Heart right ventricle (tissue), 16 donors: ENCODE measurements at regions not wholly inside any gene's neighbourhood (a gene's known extent, or its start where the extent isn't known, plus 50 kb on each side); places are given as distances from the start of the nearest gene placed in this dataset.

ENCODE experiments used
- ATAC-seq, 8 donors: fragments of 200-7000 bp; cut with Tn5 transposase; one replicate each; pipeline ENCODE4 v1.9.1; 2020; ENCODE audit warnings: mild to moderate bottlenecking in 8 of 8, moderate library complexity in 8 of 8, moderate number of reproducible peaks in 1 of 8
- DNase-seq, 2 donors: peaks; one replicate each; pipeline ENCODE4 v3.0.0-alpha.2; 2020
- H3K27ac ChIP-seq, 10 donors: fragments of 200-600 bp; sonication (generic) in 2 of 10; one replicate each; pipeline versions ENCODE4 v1.5.0 to v1.8.0; 2020 to 2022; ENCODE audit warnings: mild to moderate bottlenecking in 3 of 10
- H3K27me3 ChIP-seq, 7 donors: fragments of 200-600 bp; one replicate each; pipeline ENCODE4 v1.8.0; 2021 to 2022; ENCODE audit warnings: mild to moderate bottlenecking in 2 of 7
- H3K36me3 ChIP-seq, 9 donors: fragments of 200-600 bp; sonication (generic) in 1 of 9; one replicate each; pipeline versions ENCODE4 v1.5.0 to v1.8.0; 2020 to 2022; ENCODE audit warnings: mild to moderate bottlenecking in 2 of 9
- H3K4me1 ChIP-seq, 9 donors: fragments of 200-600 bp; sonication (generic) in 1 of 9; one replicate each; pipeline versions ENCODE4 v1.5.0 to v1.8.0; 2020 to 2022; ENCODE audit warnings: mild to moderate bottlenecking in 4 of 9
- H3K4me3 ChIP-seq, 10 donors: fragments of 200-600 bp; sonication (generic) in 2 of 10; one replicate each; pipeline versions ENCODE4 v1.5.0 to v1.8.0; 2020 to 2022; ENCODE audit warnings: mild to moderate bottlenecking in 7 of 10, moderate library complexity in 2 of 10
- H3K9me3 ChIP-seq, 11 donors: fragments of 200-600 bp in 10 of 11; sonication (generic) in 2 of 11; one replicate each; pipeline versions ENCODE4 v1.5.0 to v1.8.0; 2013 to 2022; ENCODE audit warnings: mild to moderate bottlenecking in 2 of 11, control low read depth in 1 of 11, moderate library complexity in 1 of 11
- WGBS, 2 donors: extraction: QIAGEN DNeasy Blood & Tissue Kit; methylation state at CpG; one replicate each; pipeline ENCODE4 v1.1.7; 2013; ENCODE audit warnings: inconsistent platforms in 1 of 2; 5-methylcytosine and 5-hydroxymethylcytosine counted together
- intact Hi-C, 10 donors: fragments of 100-400 bp; cut with DNase I; formaldehyde crosslinking; loops; one replicate each; pipeline versions ENCODE4 v1.11.1 to v1.14.2; 2022
- TF ChIP-seq, protein P1 (sequence below), 9 donors: fragments of 200-600 bp; sonication (generic) in 2 of 9; IDR thresholded peaks; one replicate each; pipeline versions ENCODE4 v1.5.0 to v1.8.0; 2021 to 2022; ENCODE audit warnings: antibody characterized with exemption in 9 of 9, mild to moderate bottlenecking in 5 of 9, moderate library complexity in 1 of 9
- donor health status: Arrhythmogenic right ventricular cardiomyopathy.
- donor health status: ischemic (EF 13 %, LVEDD 7.1; RV severe dilation, severe dysfunction).
- donor health status: healthy with polysubstance abuse.
- donor health status: DM: no; HTN: yes; CAD: no.
- donor health status: DM: no; HTN: no; CAD: no.
- donor health status: ischemic (EF 25% LVEDD 6.9; RV normal size, moderate dysfunction).
- donor health status: ischemic (EF 25% LVEDD 5.7; RV mildly dilated, moderate dysfunction).
- donor health status: healthy.
- donor health status: DM: yes; HTN: yes; CAD: no.
- donor health status: Ischemic cardiomyopathy.
- donor health status: ischemic (EF 35%, LVEDD 5.7; RV mildly dilated, moderate dysfunction).
- donor health status: nonischemic (EF 11% LVEDD 7.7; RV severe dilation, severe dysfunction).
- donor health status: DM: yes; HTN: yes; CAD: no.
- donor health status: PGD.
- donor health status: ischemic (EF 29% LVEDD 5.4; RV normal size, mild dysfunction).
- donor health status: nonischemic (EF 23%, LVEDD 6.1; RV moderate dilation, normal function).

DNA sequence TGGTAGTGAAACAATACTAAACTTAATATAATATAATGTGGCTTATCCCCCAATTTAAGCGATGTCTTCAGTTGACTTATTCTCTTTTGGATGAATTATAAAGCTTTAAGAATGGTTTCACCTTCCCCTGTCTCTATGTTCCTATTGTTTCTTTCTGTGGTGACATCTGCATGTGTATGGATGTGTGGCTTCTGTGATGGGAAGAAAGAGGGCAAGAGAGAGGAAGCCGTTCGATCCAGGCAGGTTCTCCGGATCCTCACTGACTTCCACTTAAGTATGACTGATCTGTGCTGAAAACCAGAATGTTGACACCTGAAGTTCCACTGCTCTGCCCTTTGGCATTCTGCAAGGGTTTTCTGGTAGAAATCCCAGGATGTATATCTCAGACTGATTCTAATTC, 1150.8 kb downstream of the STPG2 start:
- no peak for ATAC-seq
- intact Hi-C loops = no loop called here
- TF ChIP-seq, protein P1, sequence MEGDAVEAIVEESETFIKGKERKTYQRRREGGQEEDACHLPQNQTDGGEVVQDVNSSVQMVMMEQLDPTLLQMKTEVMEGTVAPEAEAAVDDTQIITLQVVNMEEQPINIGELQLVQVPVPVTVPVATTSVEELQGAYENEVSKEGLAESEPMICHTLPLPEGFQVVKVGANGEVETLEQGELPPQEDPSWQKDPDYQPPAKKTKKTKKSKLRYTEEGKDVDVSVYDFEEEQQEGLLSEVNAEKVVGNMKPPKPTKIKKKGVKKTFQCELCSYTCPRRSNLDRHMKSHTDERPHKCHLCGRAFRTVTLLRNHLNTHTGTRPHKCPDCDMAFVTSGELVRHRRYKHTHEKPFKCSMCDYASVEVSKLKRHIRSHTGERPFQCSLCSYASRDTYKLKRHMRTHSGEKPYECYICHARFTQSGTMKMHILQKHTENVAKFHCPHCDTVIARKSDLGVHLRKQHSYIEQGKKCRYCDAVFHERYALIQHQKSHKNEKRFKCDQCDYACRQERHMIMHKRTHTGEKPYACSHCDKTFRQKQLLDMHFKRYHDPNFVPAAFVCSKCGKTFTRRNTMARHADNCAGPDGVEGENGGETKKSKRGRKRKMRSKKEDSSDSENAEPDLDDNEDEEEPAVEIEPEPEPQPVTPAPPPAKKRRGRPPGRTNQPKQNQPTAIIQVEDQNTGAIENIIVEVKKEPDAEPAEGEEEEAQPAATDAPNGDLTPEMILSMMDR (IDR thresholded peaks at IDR 0.05) = no peak
- Histone ChIP-seq H3K9me3 (peaks cover 0 to 4% (median 0%) of the 10 kb centered on the region in 11 donors), H3K36me3 (no peaks in the 10 kb centered on the region), H3K27ac (no peak overlapping the region), H3K4me3 (no peak overlapping the region), H3K4me1 (no peaks in the 10 kb centered on the region), H3K27me3 (no peaks in the 10 kb centered on the region)
- 85 to 86% methylated on average over 4 of the region's 4 CpGs for WGBS, 2 donors
- no peak for DNase-seq

DNA sequence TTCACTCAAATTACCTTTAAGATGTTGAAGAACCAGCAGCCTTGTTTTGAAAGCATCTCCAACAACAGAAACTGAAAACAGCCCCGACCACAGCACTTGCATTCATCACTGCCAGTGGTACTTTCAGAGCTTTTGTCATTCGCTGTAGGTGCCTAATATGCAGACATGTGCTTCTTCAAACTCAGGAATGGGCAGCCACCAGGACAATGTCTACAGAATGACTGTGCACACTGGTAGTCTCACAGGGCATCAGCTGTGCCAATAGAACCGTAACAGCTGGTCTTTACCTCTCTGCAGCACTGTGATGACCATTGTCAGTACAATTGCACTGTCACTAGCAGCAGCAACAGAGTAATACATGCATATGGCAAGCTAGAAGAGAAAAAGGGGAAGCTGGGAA, 1149.7 kb downstream of the STPG2 start:
- no peak overlapping the region for H3K4me3 ChIP-seq
- H3K4me1 ChIP-seq = no peaks in the 10 kb centered on the region
- 64 to 69% methylated on average over 3 of the region's 3 CpGs for WGBS, 2 donors
- intact Hi-C loops = no loop called here
- H3K36me3 ChIP-seq = no peaks in the 10 kb centered on the region
- DNase-seq (no peak), ATAC-seq (no peak)
- H3K9me3 ChIP-seq = peaks cover 0 to 4% (median 0%) of the 10 kb centered on the region in 11 donors
- no peaks in the 10 kb centered on the region for H3K27me3 ChIP-seq
- TF ChIP-seq, protein P1 (IDR thresholded peaks at IDR 0.05) = no peak
- H3K27ac ChIP-seq = no peak overlapping the region

DNA sequence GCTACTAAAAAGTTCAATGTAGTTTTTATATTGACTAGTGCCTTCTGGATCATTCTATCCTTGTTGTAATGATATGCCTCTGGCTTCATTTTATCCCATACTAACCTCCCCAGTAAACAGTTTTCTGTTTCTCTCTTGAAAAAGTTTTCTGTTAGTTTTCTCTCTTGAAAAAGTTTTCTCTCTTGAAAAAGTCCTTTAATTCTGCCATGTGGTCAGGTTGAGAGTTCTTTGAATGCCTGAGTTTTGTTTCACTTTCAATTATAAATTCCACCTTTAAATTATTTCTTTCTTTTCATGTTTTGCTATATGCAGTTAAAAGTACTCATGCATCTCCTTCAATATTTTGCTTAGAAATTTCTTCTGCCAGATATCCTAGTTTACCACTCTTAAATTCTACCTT, 1139.6 kb downstream of the STPG2 start:
- H3K27ac ChIP-seq = no peak overlapping the region
- H3K4me1 ChIP-seq = no peaks in the 10 kb centered on the region
- ATAC-seq (no peak), DNase-seq (no peak)
- intact Hi-C loops = no loop called here
- TF ChIP-seq, protein P1 (IDR thresholded peaks at IDR 0.05) = no peak
- no peak overlapping the region for H3K4me3 ChIP-seq
- no peaks in the 10 kb centered on the region for H3K9me3 ChIP-seq
- no peaks in the 10 kb centered on the region for H3K36me3 ChIP-seq
- no peaks in the 10 kb centered on the region for H3K27me3 ChIP-seq

DNA sequence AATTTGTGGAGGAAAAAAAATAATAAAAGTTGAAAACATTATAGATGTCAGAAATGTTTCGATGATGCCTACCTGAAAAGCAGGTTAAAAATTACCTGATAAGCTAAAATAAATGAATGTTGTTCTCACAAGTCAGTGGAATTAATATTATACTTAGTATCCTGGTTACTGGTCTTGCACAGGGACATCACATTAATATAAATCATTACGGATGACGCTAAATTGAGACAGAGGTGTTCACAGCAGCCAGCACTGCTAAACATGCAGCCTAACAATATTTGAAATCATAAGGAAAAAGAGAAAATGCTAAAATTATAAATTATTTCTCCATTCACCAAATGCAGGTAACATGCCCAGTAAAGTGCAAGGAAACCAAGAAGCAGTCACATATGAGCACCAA, 1130.0 kb downstream of the STPG2 start:
- ATAC-seq = no peak
- no peak for DNase-seq
- TF ChIP-seq, protein P1 (IDR thresholded peaks at IDR 0.05) = no peak
- Histone ChIP-seq H3K4me3 (no peak overlapping the region), H3K36me3 (no peaks in the 10 kb centered on the region), H3K4me1 (no peaks in the 10 kb centered on the region), H3K27ac (no peak overlapping the region), H3K27me3 (no peaks in the 10 kb centered on the region), H3K9me3 (no peaks in the 10 kb centered on the region)
- intact Hi-C loops = no loop called here
- 91 to 96% methylated on average over 3 of the region's 3 CpGs for WGBS, 2 donors

DNA sequence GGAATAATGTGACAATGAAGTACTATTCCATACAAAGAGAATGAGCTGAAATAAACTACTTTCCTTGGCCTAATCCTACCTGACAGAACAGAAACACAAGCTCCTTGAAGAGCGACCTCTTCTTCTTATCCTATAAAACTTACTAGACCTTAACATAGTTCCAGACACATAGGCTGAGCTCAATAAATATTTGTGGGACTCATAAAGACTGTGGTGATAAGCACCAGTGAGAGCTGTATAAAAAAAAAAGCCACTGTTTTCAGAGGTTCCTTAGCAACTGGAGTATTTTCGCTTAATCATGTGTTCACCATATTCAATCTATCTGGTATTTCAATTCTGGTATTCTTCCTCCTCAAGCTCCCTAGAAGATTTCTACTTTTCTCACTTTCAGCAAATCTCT, 1129.6 kb downstream of the STPG2 start:
- intact Hi-C loops = no loop called here
- Histone ChIP-seq H3K4me1 (no peaks in the 10 kb centered on the region), H3K27ac (no peak overlapping the region), H3K4me3 (no peak overlapping the region), H3K9me3 (no peaks in the 10 kb centered on the region), H3K27me3 (no peaks in the 10 kb centered on the region), H3K36me3 (no peaks in the 10 kb centered on the region)
- TF ChIP-seq, protein P1 (IDR thresholded peaks at IDR 0.05) = no peak
- WGBS, 2 donors = 82 to 84% methylated on average over 2 of the region's 2 CpGs
- no peak for ATAC-seq
- DNase-seq = no peak
